Tibial artery (tissue), 4 donors: ENCODE measurements at regions not wholly inside any gene's neighbourhood (a gene's known extent, or its start where the extent isn't known, plus 50 kb on each side); places are given as distances from the start of the nearest gene placed in this dataset.

ENCODE experiments used
- DNase-seq, 2 donors: peaks; one replicate each; pipeline ENCODE4 v3.0.0-alpha.2; 2019
- H3K27ac ChIP-seq, 2 donors: fragments of 200-600 bp; sonication (generic) in 1 of 2; 1 replicate in 1 of 2; 2 replicates in 1 of 2; pipeline ENCODE4 v1.5.1; 2018 to 2019; ENCODE audit warnings: mild to moderate bottlenecking in 1 of 2
- H3K27me3 ChIP-seq, 2 donors: fragments of 200-600 bp; sonication (generic) in 1 of 2; one replicate each; pipeline versions ENCODE4 v1.5.1 to v1.6.0; 2016 to 2019
- H3K36me3 ChIP-seq, 3 donors: fragments of 200-600 bp; sonication (generic) in 2 of 3; one replicate each; pipeline ENCODE4 v1.5.1; 2016 to 2019; ENCODE audit warnings: mild to moderate bottlenecking in 2 of 3
- H3K4me1 ChIP-seq, 4 donors: fragments of 200-600 bp; sonication (generic) in 2 of 4; 1 replicate in 3 of 4; 2 replicates in 1 of 4; pipeline ENCODE4 v1.5.1; 2016 to 2019
- H3K4me3 ChIP-seq, 2 donors: fragments of 200-600 bp; sonication (generic) in 1 of 2; 1 replicate in 1 of 2; 2 replicates in 1 of 2; pipeline ENCODE4 v1.5.1; 2018 to 2019; ENCODE audit warnings: mild to moderate bottlenecking in 2 of 2
- H3K9me3 ChIP-seq, 3 donors: fragments of 200-600 bp; sonication (generic) in 1 of 3; one replicate each; pipeline ENCODE4 v1.5.1; 2016 to 2019
- intact Hi-C: fragments of 100-400 bp; cut with DNase I; formaldehyde crosslinking; loops from one replicate; pipeline ENCODE4 v1.15.0; 2023; ENCODE audit warnings: low total_unique reads
- TF ChIP-seq, protein P1 (sequence below), 2 experiments: fragments of 200-600 bp in 1 of 2; fragments of 450-650 bp in 1 of 2; IDR thresholded peaks; one replicate each; pipeline ENCODE4 v1.5.1; 2017 to 2019; ENCODE audit warnings: antibody characterized with exemption in 2 of 2, mild to moderate bottlenecking in 1 of 2, moderate library complexity in 1 of 2

DNA sequence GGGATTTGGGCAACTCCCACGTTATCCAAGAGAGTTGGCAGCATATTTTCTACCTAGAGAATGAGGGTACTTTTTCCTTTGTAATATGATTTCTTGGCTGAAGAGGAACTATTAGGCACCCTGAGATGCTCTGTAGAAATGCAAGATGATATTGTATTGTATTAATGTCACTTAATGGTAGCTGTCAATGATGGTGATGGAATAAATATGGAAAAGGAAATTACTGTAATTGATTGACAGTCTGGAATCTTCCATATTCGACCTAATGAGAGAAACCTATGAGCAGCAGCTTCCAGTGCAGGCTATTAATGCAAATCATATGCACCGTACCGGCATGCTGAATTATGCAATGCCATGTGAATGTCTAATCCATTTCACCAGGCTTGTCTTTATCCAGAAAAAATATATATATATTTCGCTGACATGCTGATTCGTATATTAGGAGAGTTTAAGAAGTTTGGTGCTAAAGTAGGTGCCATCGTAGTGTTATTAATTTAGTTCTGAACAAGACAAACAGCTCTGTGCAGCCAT, 494.2 kb upstream of the JARID2 start:
- no peaks in the 10 kb centered on the region for H3K27me3 ChIP-seq
- intact Hi-C loops = no loop called here
- no peaks in the 10 kb centered on the region for H3K4me1 ChIP-seq
- TF ChIP-seq, protein P1, sequence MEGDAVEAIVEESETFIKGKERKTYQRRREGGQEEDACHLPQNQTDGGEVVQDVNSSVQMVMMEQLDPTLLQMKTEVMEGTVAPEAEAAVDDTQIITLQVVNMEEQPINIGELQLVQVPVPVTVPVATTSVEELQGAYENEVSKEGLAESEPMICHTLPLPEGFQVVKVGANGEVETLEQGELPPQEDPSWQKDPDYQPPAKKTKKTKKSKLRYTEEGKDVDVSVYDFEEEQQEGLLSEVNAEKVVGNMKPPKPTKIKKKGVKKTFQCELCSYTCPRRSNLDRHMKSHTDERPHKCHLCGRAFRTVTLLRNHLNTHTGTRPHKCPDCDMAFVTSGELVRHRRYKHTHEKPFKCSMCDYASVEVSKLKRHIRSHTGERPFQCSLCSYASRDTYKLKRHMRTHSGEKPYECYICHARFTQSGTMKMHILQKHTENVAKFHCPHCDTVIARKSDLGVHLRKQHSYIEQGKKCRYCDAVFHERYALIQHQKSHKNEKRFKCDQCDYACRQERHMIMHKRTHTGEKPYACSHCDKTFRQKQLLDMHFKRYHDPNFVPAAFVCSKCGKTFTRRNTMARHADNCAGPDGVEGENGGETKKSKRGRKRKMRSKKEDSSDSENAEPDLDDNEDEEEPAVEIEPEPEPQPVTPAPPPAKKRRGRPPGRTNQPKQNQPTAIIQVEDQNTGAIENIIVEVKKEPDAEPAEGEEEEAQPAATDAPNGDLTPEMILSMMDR (IDR thresholded peaks at IDR 0.05) = no peak
- no peaks in the 10 kb centered on the region for H3K9me3 ChIP-seq
- H3K27ac ChIP-seq = no peak overlapping the region
- no peak for DNase-seq
- no peaks in the 10 kb centered on the region for H3K36me3 ChIP-seq
- H3K4me3 ChIP-seq = no peak overlapping the region

DNA sequence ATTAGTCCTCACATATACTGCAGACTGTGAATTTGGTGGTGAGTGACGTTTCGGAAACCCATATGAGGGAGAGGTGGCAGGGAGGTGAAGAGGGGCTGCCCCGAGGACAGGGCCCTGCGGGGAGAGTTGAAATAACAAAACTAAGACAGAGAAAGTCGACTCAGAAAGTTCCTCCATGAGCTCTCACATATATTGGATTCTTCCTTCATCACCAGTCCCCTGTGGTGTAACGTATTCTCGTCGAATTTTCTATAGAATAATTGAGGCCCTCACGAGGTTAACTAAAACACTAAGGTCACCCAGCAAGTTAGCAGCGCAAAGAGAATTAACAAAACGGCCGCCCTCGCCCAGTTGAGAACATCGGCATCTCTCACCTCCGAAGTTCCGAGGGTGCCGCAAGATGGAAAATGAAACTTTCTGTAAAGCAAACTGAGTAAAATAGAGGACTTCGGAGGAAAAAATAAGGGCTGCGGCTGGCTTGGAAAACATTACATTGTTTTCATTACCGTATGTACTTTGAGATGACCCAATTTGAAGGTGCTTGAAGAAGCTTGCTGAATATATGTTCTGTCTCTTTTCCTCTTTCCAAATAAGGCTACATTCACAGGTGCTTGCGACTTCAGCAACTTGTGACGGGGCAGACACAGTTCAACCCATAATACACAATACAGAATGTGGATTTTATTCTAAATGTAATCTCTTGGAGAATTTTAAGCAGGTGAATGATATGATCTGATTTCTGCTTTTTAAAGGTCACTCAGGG, 490.9 kb upstream of the JARID2 start:
- H3K4me3 ChIP-seq = no peak overlapping the region
- no peak overlapping the region for H3K27ac ChIP-seq
- intact Hi-C loops = no loop called here
- no peaks in the 10 kb centered on the region for H3K27me3 ChIP-seq
- TF ChIP-seq, protein P1 (IDR thresholded peaks at IDR 0.05) = no peak
- no peaks in the 10 kb centered on the region for H3K9me3 ChIP-seq
- no peaks in the 10 kb centered on the region for H3K36me3 ChIP-seq
- DNase-seq = no peak
- H3K4me1 ChIP-seq = no peaks in the 10 kb centered on the region

DNA sequence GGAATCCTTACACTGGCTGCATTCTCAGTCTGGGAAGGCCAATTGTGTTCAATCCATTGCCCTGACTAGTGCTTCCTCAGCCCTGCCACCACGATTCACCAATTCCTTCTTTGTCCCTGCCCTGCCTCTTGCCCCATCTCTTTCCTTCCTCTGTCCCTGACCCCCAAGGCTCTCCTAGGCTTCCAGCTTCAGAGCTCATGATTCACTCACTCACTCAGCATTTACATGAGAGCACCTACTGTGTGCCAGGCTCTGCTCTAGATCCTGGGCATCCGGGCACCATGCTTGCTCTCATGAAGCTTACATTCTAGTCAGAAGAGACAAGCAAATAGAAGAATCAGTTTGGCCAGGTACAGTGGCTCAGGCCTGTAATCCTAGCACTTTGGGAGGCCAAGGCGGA, 489.5 kb upstream of the JARID2 start:
- intact Hi-C loops = no loop called here
- Histone ChIP-seq H3K4me3 (no peak overlapping the region), H3K27me3 (no peaks in the 10 kb centered on the region), H3K36me3 (no peaks in the 10 kb centered on the region), H3K4me1 (no peaks in the 10 kb centered on the region), H3K27ac (no peak overlapping the region), H3K9me3 (no peaks in the 10 kb centered on the region)
- DNase-seq = no peak
- TF ChIP-seq, protein P1 (IDR thresholded peaks at IDR 0.05) = no peak

DNA sequence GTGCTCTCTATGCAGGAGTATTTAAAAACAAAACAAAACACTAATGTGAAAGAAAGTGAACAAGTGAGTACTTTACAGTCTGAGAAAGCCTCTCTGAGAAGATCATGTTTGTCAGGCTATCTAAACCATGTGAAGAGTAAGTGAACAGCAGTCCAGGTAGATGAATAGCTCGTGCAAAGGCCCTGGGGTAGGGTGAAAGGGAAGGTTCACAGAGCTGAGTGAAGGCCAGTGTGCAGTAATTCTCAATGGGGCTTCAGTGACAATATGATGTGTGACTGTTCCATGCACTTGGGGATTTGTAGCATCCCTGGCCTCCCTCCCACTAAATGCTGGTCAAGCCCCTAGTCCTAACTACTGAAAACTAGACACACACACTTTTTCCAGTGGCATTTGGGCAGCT, 488.9 kb upstream of the JARID2 start:
- TF ChIP-seq, protein P1 (IDR thresholded peaks at IDR 0.05) = no peak
- intact Hi-C loops = no loop called here
- no peaks in the 10 kb centered on the region for H3K36me3 ChIP-seq

DNA sequence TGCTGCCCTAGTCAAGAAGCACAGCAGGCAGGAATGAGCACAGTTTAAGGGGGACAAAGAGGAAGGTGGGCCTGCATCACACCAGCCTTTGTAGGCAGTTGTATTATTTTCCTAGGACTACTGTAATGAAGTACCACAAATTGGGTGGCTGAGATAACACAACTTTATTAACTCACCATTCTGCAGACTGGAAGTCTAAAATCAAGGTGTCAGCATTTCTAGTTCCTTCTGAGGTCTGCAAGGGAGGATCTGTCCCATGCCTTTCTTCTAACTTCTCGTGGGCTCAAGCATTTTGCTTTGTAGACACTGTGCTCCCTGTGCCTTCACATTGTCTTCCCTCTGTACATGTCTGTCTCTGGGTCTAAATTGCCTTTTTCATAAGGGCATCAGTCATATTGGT, 488.5 kb upstream of the JARID2 start:
- no peaks in the 10 kb centered on the region for H3K27me3 ChIP-seq
- no peaks in the 10 kb centered on the region for H3K4me1 ChIP-seq
- H3K27ac ChIP-seq = no peak overlapping the region
- H3K36me3 ChIP-seq = no peaks in the 10 kb centered on the region
- TF ChIP-seq, protein P1 (IDR thresholded peaks at IDR 0.05) = no peak
- intact Hi-C loops = no loop called here
- no peak for DNase-seq
- no peaks in the 10 kb centered on the region for H3K9me3 ChIP-seq
- no peak overlapping the region for H3K4me3 ChIP-seq

More for the DNA sequence above, 488.9 kb upstream of the JARID2 start:
- no peaks in the 10 kb centered on the region for H3K27me3 ChIP-seq
- H3K27ac ChIP-seq = no peak overlapping the region
- no peak for DNase-seq
- no peaks in the 10 kb centered on the region for H3K4me1 ChIP-seq
- H3K4me3 ChIP-seq = no peak overlapping the region
- no peaks in the 10 kb centered on the region for H3K9me3 ChIP-seq
